Vagina (tissue), 2 donors: ENCODE measurements at regions not wholly inside any gene's neighbourhood (a gene's known extent, or its start where the extent isn't known, plus 50 kb on each side); places are given as distances from the start of the nearest gene placed in this dataset.

Source experiments
- DNase-seq, 2 donors: peaks; one replicate each; pipeline ENCODE4 v3.0.0-alpha.2; 2017; ENCODE audit errors: extremely low spot score in 2 of 2
- H3K27ac ChIP-seq: fragments of 200-600 bp; sonication (generic); one replicate; pipeline ENCODE4 v1.5.1; 2019
- H3K27me3 ChIP-seq: fragments of 200-600 bp; sonication (generic); one replicate; pipeline ENCODE4 v1.5.1; 2019
- H3K36me3 ChIP-seq, 2 donors: fragments of 200-600 bp; sonication (generic); one replicate each; pipeline ENCODE4 v1.5.1; 2017 to 2019
- H3K4me1 ChIP-seq: fragments of 200-600 bp; sonication (generic); one replicate; pipeline ENCODE4 v1.5.1; 2019
- H3K4me3 ChIP-seq, 2 donors: fragments of 200-600 bp; sonication (generic); 1 replicate in 1 of 2; 2 replicates in 1 of 2; pipeline ENCODE4 v1.5.1; 2016 to 2019
- H3K9me3 ChIP-seq: fragments of 200-600 bp; sonication (generic); one replicate; pipeline ENCODE4 v1.5.1; 2019
- POLR2A ChIP-seq, 2 donors: fragments of 450-650 bp; IDR thresholded peaks; one replicate each; pipeline ENCODE4 v1.6.1; 2017; ENCODE audit warnings: antibody characterized with exemption in 2 of 2, mild to moderate bottlenecking in 2 of 2, moderate library complexity in 2 of 2
- POLR2AphosphoS5 ChIP-seq, 2 donors: sonication (generic); formaldehyde crosslinking; IDR thresholded peaks; one replicate each; pipeline ENCODE4 v1.9.0; 2017; ENCODE audit warnings: antibody characterized with exemption in 2 of 2, mild to moderate bottlenecking in 2 of 2, low read depth in 1 of 2; ENCODE audit not compliant: insufficient read depth in 1 of 2
- intact Hi-C: fragments of 100-400 bp; cut with DNase I; formaldehyde crosslinking; loops from one replicate; pipeline ENCODE4 v1.15.1; 2023
- TF ChIP-seq, protein P1 (sequence below), 3 experiments: fragments of 450-650 bp in 2 of 3; fragments of 200-600 bp in 1 of 3; sonication (generic) in 1 of 3; IDR thresholded peaks; one replicate each; pipeline ENCODE4 v1.5.1; 2017 to 2019; ENCODE audit warnings: antibody characterized with exemption in 3 of 3, mild to moderate bottlenecking in 2 of 3, moderate library complexity in 2 of 3

DNA sequence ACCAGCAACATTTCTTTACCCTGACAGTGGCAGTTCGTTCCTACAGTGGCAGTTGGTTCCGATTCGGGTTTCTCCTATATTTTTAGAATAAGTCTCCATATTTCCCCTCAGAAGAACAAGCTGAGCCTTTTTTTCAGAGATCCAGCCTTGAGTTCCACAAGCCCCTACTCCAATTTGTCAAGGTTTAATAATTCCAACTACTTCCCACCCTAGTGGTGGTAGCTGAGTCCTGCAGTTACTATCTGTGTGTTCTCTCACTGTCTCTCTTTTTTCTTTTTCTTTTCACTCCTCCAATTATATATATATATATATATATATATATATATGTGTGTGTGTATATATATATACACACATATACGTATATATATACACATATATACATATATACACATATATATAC lies 1347.3 kb downstream of the PCDH9 start:
- TF ChIP-seq POLR2A (IDR thresholded peaks at IDR 0.05), result no peak
- no peak for TF ChIP-seq POLR2AphosphoS5 (IDR thresholded peaks at IDR 0.05; ENCODE audit: insufficient read depth in 1 of 2, low read depth in 1 of 2)
- TF ChIP-seq, protein P1, sequence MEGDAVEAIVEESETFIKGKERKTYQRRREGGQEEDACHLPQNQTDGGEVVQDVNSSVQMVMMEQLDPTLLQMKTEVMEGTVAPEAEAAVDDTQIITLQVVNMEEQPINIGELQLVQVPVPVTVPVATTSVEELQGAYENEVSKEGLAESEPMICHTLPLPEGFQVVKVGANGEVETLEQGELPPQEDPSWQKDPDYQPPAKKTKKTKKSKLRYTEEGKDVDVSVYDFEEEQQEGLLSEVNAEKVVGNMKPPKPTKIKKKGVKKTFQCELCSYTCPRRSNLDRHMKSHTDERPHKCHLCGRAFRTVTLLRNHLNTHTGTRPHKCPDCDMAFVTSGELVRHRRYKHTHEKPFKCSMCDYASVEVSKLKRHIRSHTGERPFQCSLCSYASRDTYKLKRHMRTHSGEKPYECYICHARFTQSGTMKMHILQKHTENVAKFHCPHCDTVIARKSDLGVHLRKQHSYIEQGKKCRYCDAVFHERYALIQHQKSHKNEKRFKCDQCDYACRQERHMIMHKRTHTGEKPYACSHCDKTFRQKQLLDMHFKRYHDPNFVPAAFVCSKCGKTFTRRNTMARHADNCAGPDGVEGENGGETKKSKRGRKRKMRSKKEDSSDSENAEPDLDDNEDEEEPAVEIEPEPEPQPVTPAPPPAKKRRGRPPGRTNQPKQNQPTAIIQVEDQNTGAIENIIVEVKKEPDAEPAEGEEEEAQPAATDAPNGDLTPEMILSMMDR (IDR thresholded peaks at IDR 0.05), result no peak
- Histone ChIP-seq H3K36me3 (no peaks in the 10 kb centered on the region), H3K27me3 (no peaks in the 10 kb centered on the region)

GRCh38 chr13:65881561-65882155 lies 1348.5 kb downstream of the PCDH9 start:
- DNase-seq, result no peak
- Histone ChIP-seq H3K4me3 (no peak overlapping the region), H3K36me3 (no peaks in the 10 kb centered on the region), H3K27ac (no peak overlapping the region), H3K4me1 (no peaks in the 10 kb centered on the region), H3K9me3 (no peaks in the 10 kb centered on the region), H3K27me3 (no peaks in the 10 kb centered on the region)
- intact Hi-C loops, result no loop called here
- TF ChIP-seq POLR2AphosphoS5 (IDR thresholded peaks at IDR 0.05; ENCODE audit: insufficient read depth in 1 of 2, low read depth in 1 of 2) (no peak), POLR2A (IDR thresholded peaks at IDR 0.05) (no peak)
- TF ChIP-seq, protein P1 (IDR thresholded peaks at IDR 0.05), result no peak

More for the DNA sequence above, 1347.3 kb downstream of the PCDH9 start:
- DNase-seq, result no peak
- no peaks in the 10 kb centered on the region for H3K4me1 ChIP-seq
- intact Hi-C loops, result no loop called here
- H3K27ac ChIP-seq, result no peak overlapping the region
- no peak overlapping the region for H3K4me3 ChIP-seq
- H3K9me3 ChIP-seq, result no peaks in the 10 kb centered on the region

DNA sequence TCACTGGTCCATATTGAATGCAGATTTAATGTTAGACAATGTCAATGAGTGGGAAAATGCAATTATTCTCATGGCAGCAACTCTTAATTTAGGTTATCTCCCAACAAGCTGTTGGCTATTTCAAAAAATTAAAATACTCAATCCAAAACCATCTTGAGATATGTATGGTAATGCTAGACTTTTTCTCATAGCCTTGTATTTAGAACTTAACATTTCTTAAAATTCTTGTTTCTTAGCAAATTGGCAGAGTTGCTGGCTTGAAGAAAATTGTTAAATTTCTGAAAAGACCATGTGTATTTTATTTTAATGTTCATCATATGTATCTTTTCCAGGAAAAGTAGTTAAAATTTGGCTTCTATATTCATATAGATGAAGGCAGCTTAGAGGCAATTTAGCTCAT lies 1355.1 kb downstream of the PCDH9 start:
- TF ChIP-seq POLR2A (IDR thresholded peaks at IDR 0.05) (no peak), POLR2AphosphoS5 (IDR thresholded peaks at IDR 0.05; ENCODE audit: insufficient read depth in 1 of 2, low read depth in 1 of 2) (no peak)
- TF ChIP-seq, protein P1 (IDR thresholded peaks at IDR 0.05), result no peak
- no peaks in the 10 kb centered on the region for H3K36me3 ChIP-seq
- no peaks in the 10 kb centered on the region for H3K9me3 ChIP-seq
- H3K4me3 ChIP-seq, result no peak overlapping the region
- H3K27me3 ChIP-seq, result no peaks in the 10 kb centered on the region
- intact Hi-C loops, result no loop called here
- no peak for DNase-seq
- no peaks in the 10 kb centered on the region for H3K4me1 ChIP-seq
- H3K27ac ChIP-seq, result no peak overlapping the region

DNA sequence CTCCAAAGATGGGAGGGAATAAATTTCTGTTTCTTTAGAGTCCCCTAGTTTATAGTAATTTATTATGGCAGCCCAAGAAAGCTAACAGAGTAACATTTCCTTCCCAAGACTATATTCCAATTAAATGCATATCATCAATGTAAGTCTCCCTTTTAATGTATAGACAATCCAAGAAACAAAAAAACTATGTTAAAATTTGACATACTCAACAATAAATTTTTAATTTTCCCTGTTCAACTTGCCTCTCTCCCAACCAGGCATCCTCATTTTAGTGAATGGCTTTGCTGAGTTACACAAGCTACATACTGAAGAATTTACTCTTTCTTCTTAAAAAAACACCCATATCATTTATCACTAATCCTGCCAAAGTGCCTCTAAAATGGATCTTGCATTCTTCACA lies 1357.7 kb downstream of the PCDH9 start:
- intact Hi-C loops, result no loop called here
- DNase-seq, result no peak
- Histone ChIP-seq H3K36me3 (no peaks in the 10 kb centered on the region), H3K27me3 (no peaks in the 10 kb centered on the region), H3K4me3 (no peak overlapping the region), H3K27ac (no peak overlapping the region), H3K4me1 (no peaks in the 10 kb centered on the region), H3K9me3 (no peaks in the 10 kb centered on the region)
- TF ChIP-seq POLR2AphosphoS5 (IDR thresholded peaks at IDR 0.05; ENCODE audit: insufficient read depth in 1 of 2, low read depth in 1 of 2) (no peak), POLR2A (IDR thresholded peaks at IDR 0.05) (no peak)
- TF ChIP-seq, protein P1 (IDR thresholded peaks at IDR 0.05), result no peak

GRCh38 chr13:65868884-65869283 lies 1361.3 kb downstream of the PCDH9 start:
- no peak for DNase-seq
- intact Hi-C loops, result no loop called here

More at GRCh38 chr13:65868884-65869283, 1361.3 kb downstream of the PCDH9 start:
- no peaks in the 10 kb centered on the region for H3K36me3 ChIP-seq
- TF ChIP-seq, protein P1 (IDR thresholded peaks at IDR 0.05), result no peak
- TF ChIP-seq POLR2AphosphoS5 (IDR thresholded peaks at IDR 0.05; ENCODE audit: insufficient read depth in 1 of 2, low read depth in 1 of 2) (no peak), POLR2A (IDR thresholded peaks at IDR 0.05) (no peak)
- no peak overlapping the region for H3K4me3 ChIP-seq
- H3K27ac ChIP-seq, result no peak overlapping the region
- H3K4me1 ChIP-seq, result no peaks in the 10 kb centered on the region
- no peaks in the 10 kb centered on the region for H3K27me3 ChIP-seq
- H3K9me3 ChIP-seq, result no peaks in the 10 kb centered on the region
